NCI-H345 treated with DMSO at 0.1 percent for 48 hours (cell line): ENCODE measurements at regions not wholly inside any gene's neighbourhood (a gene's known extent, or its start where the extent isn't known, plus 50 kb on each side); places are given as distances from the start of the nearest gene placed in this dataset.

Source experiments
- DNase-seq: peaks from one replicate; lab custom pipeline; 2025; ENCODE audit not compliant: unreplicated experiment; lab: John Stamatoyannopoulos, UW

- no peak for DNase-seq
Measured at GRCh38 chr9:84583866-84584265, 85.7 kb upstream of the NTRK2 start.

- no peak for DNase-seq
Measured at GRCh38 chr9:84586662-84587061, 82.9 kb upstream of the NTRK2 start.

- no peak for DNase-seq
Measured at GRCh38 chr9:84587153-84587552, 82.4 kb upstream of the NTRK2 start.

- DNase-seq, result no peak
Measured at GRCh38 chr9:84589542-84589941, 80.0 kb upstream of the NTRK2 start.

- no peak for DNase-seq
Measured at GRCh38 chr9:84590706-84591105, 78.8 kb upstream of the NTRK2 start.

- no peak for DNase-seq
Measured at GRCh38 chr9:84592918-84593317, 76.6 kb upstream of the NTRK2 start.

- no peak for DNase-seq
Measured at GRCh38 chr9:84593352-84593751, 76.2 kb upstream of the NTRK2 start.

GRCh38 chr9:84597131-84597530 lies 72.4 kb upstream of the NTRK2 start:
- DNase-seq, result no peak

- DNase-seq, result no peak
Measured at GRCh38 chr9:84598921-84599636, 70.5 kb upstream of the NTRK2 start.

GRCh38 chr9:84600739-84601138 lies 68.8 kb upstream of the NTRK2 start:
- no peak for DNase-seq

- DNase-seq, result no peak
Measured at GRCh38 chr9:84604223-84604622, 65.3 kb upstream of the NTRK2 start.

GRCh38 chr9:84609779-84610178 lies 59.8 kb upstream of the NTRK2 start:
- DNase-seq, result no peak

GRCh38 chr9:84613431-84613830 lies 56.1 kb upstream of the NTRK2 start:
- no peak for DNase-seq

GRCh38 chr9:84615544-84615943 lies 54.0 kb upstream of the NTRK2 start:
- no peak for DNase-seq

GRCh38 chr9:84617411-84618029 lies 52.0 kb upstream of the NTRK2 start:
- no peak for DNase-seq
